Naive B cell (primary cell): ENCODE measurements at regions not wholly inside any gene's neighbourhood (a gene's known extent, or its start where the extent isn't known, plus 50 kb on each side); places are given as distances from the start of the nearest gene placed in this dataset.
"Not testable (repeated sequence)": the region's sequence is repeated elsewhere in the genome, so short reads cannot be mapped to it uniquely, and the experiment has no call there.

Experiments used
- ATAC-seq, 2 donors: fragments of 150-1000 bp; cut with Tn5 transposase; 2 replicates each; pipeline ENCODE4 v1.10.0; 2021; ENCODE audit warnings: low read depth in 2 of 2, mild to moderate bottlenecking in 2 of 2, moderate library complexity in 2 of 2
- DNase-seq: peaks from one replicate; pipeline ENCODE4 v3.0.0; 2022
- H3K27ac Mint-ChIP-seq, 6 donors: one replicate each; pipeline ENCODE4 v1.8.0; 2020 to 2022; ENCODE audit warnings: mild to moderate bottlenecking in 6 of 6, mixed read lengths in 6 of 6, moderate library complexity in 5 of 6, inconsistent platforms in 2 of 6
- H3K27me3 Mint-ChIP-seq, 3 donors: one replicate each; pipeline ENCODE4 v1.8.0; 2021 to 2022; ENCODE audit warnings: mixed read lengths in 3 of 3, mild to moderate bottlenecking in 1 of 3
- H3K36me3 Mint-ChIP-seq, 2 donors: one replicate each; pipeline ENCODE4 v1.8.0; 2020 to 2022; ENCODE audit warnings: mixed read lengths in 2 of 2, inconsistent platforms in 1 of 2, mild to moderate bottlenecking in 1 of 2
- H3K4me1 Mint-ChIP-seq, 3 donors: one replicate each; pipeline ENCODE4 v1.8.0; 2020 to 2022; ENCODE audit warnings: mixed read lengths in 3 of 3, inconsistent platforms in 1 of 3, mild to moderate bottlenecking in 1 of 3, moderate library complexity in 1 of 3
- H3K4me3 Mint-ChIP-seq, 8 donors: one replicate each; pipeline ENCODE4 v1.8.0; 2020 to 2022; ENCODE audit warnings: mild to moderate bottlenecking in 8 of 8, mixed read lengths in 8 of 8, moderate library complexity in 8 of 8, inconsistent platforms in 2 of 8
- H3K9me3 Mint-ChIP-seq, 7 donors: one replicate each; pipeline ENCODE4 v1.8.0; 2020 to 2022; ENCODE audit warnings: mixed read lengths in 7 of 7, mild to moderate bottlenecking in 5 of 7, inconsistent platforms in 2 of 7, moderate library complexity in 1 of 7

GRCh38 chr5:18607570-18607969 is 973.3 kb downstream of the TAF11L14 start:
- no peaks in the 10 kb centered on the region for H3K4me1 Mint-ChIP-seq
- H3K4me3 Mint-ChIP-seq, result no peak overlapping the region
- DNase-seq (no peak), ATAC-seq (no peak)
- H3K36me3 Mint-ChIP-seq, result no peaks in the 10 kb centered on the region
- no peak overlapping the region for H3K27ac Mint-ChIP-seq
- no peaks in the 10 kb centered on the region for H3K27me3 Mint-ChIP-seq
- H3K9me3 Mint-ChIP-seq, result peaks cover 0 to 2% (median 0%) of the 10 kb centered on the region in 7 donors

- H3K4me3 Mint-ChIP-seq, H3K27ac Mint-ChIP-seq, H3K36me3 Mint-ChIP-seq, ATAC-seq, DNase-seq, H3K27me3 Mint-ChIP-seq, H3K4me1 Mint-ChIP-seq: not testable (repeated sequence)
- peaks cover 8 to 21% (median 14%) of the 10 kb centered on the region in 7 donors for H3K9me3 Mint-ChIP-seq
Observed at GRCh38 chr5:18617191-18617590, 982.9 kb downstream of the TAF11L14 start.

GRCh38 chr5:18630458-18631045 is 996.3 kb downstream of the TAF11L14 start:
- no peak overlapping the region for H3K27ac Mint-ChIP-seq
- no peaks in the 10 kb centered on the region for H3K4me1 Mint-ChIP-seq
- H3K9me3 Mint-ChIP-seq, result peaks cover 0 to 7% (median 5%) of the 10 kb centered on the region in 7 donors
- no peak overlapping the region for H3K4me3 Mint-ChIP-seq
- DNase-seq, result no peak
- no peaks in the 10 kb centered on the region for H3K27me3 Mint-ChIP-seq
- no peaks in the 10 kb centered on the region for H3K36me3 Mint-ChIP-seq
- ATAC-seq, result no peak

GRCh38 chr5:18652404-18653215 is 1018.4 kb downstream of the TAF11L14 start:
- H3K9me3 Mint-ChIP-seq, result peaks cover 0 to 23% (median 11%) of the 10 kb centered on the region in 7 donors
- DNase-seq (no peak), ATAC-seq (no peak)
- peaks cover 0 to 8% of the 10 kb centered on the region in 2 donors for H3K36me3 Mint-ChIP-seq
- no peak overlapping the region for H3K27ac Mint-ChIP-seq
- no peaks in the 10 kb centered on the region for H3K4me1 Mint-ChIP-seq
- H3K4me3 Mint-ChIP-seq, result no peak overlapping the region
- H3K27me3 Mint-ChIP-seq, result peaks cover 0 to 6% (median 0%) of the 10 kb centered on the region in 3 donors

GRCh38 chr5:18653216-18653752 is 1019.0 kb downstream of the TAF11L14 start:
- H3K4me1 Mint-ChIP-seq, result no peaks in the 10 kb centered on the region
- peaks cover 0 to 8% of the 10 kb centered on the region in 2 donors for H3K36me3 Mint-ChIP-seq
- ATAC-seq, result no peak
- no peak overlapping the region for H3K4me3 Mint-ChIP-seq
- no peak overlapping the region for H3K27ac Mint-ChIP-seq
- peaks cover 0 to 6% (median 0%) of the 10 kb centered on the region in 3 donors for H3K27me3 Mint-ChIP-seq
- no peak for DNase-seq
- peaks cover 0 to 16% (median 9%) of the 10 kb centered on the region in 7 donors for H3K9me3 Mint-ChIP-seq

GRCh38 chr5:18660511-18660910 is 1026.3 kb downstream of the TAF11L14 start:
- no peak for DNase-seq
- Mint-ChIP-seq H3K27me3 (no peaks in the 10 kb centered on the region), H3K4me3 (no peak overlapping the region), H3K27ac (no peak overlapping the region), H3K4me1 (no peaks in the 10 kb centered on the region), H3K36me3 (no peaks in the 10 kb centered on the region), H3K9me3 (no peaks in the 10 kb centered on the region)
- no peak for ATAC-seq

- Mint-ChIP-seq H3K27me3 (no peaks in the 10 kb centered on the region), H3K4me3 (no peak overlapping the region), H3K27ac (no peak overlapping the region), H3K9me3 (no peaks in the 10 kb centered on the region), H3K4me1 (no peaks in the 10 kb centered on the region), H3K36me3 (no peaks in the 10 kb centered on the region)
- no peak for ATAC-seq
- no peak for DNase-seq
Observed at GRCh38 chr5:18662231-18662630, 1028.0 kb downstream of the TAF11L14 start.

- DNase-seq, H3K27me3 Mint-ChIP-seq, H3K36me3 Mint-ChIP-seq, H3K9me3 Mint-ChIP-seq, H3K4me3 Mint-ChIP-seq, H3K27ac Mint-ChIP-seq, ATAC-seq, H3K4me1 Mint-ChIP-seq: not testable (repeated sequence)
Observed at GRCh38 chr5:18674212-18674611, 1040.0 kb downstream of the TAF11L14 start.

GRCh38 chr5:18675041-18675440 is 1040.8 kb downstream of the TAF11L14 start:
- no peak for ATAC-seq
- Mint-ChIP-seq H3K4me1 (no peaks in the 10 kb centered on the region), H3K27ac (no peak overlapping the region), H3K36me3 (no peaks in the 10 kb centered on the region), H3K9me3 (peaks cover 0 to 10% (median 0%) of the 10 kb centered on the region in 7 donors), H3K4me3 (no peak overlapping the region), H3K27me3 (peaks cover 0 to 6% (median 0%) of the 10 kb centered on the region in 3 donors)
- no peak for DNase-seq

GRCh38 chr5:18686253-18686652 is 1052.0 kb downstream of the TAF11L14 start:
- H3K4me3 Mint-ChIP-seq, result no peak overlapping the region
- H3K4me1 Mint-ChIP-seq, result no peaks in the 10 kb centered on the region
- H3K9me3 Mint-ChIP-seq, result peaks cover 0 to 3% (median 0%) of the 10 kb centered on the region in 7 donors
- H3K36me3 Mint-ChIP-seq, result no peaks in the 10 kb centered on the region
- no peaks in the 10 kb centered on the region for H3K27me3 Mint-ChIP-seq
- no peak overlapping the region for H3K27ac Mint-ChIP-seq
- DNase-seq (no peak), ATAC-seq (no peak)

- DNase-seq (no peak), ATAC-seq (no peak)
- H3K27ac Mint-ChIP-seq, result no peak overlapping the region
- H3K27me3 Mint-ChIP-seq, result no peaks in the 10 kb centered on the region
- H3K4me1 Mint-ChIP-seq, result no peaks in the 10 kb centered on the region
- peaks cover 0 to 3% (median 0%) of the 10 kb centered on the region in 7 donors for H3K9me3 Mint-ChIP-seq
- no peak overlapping the region for H3K4me3 Mint-ChIP-seq
- H3K36me3 Mint-ChIP-seq, result no peaks in the 10 kb centered on the region
Observed at GRCh38 chr5:18687429-18687828, 1053.2 kb downstream of the TAF11L14 start.

- Mint-ChIP-seq H3K27ac (peak overlapping the region in 4 of 6 donors; percentile 19 to 52 (median 39)), H3K4me1 (peaks cover 18 to 36% (median 31%) of the 10 kb centered on the region in 3 donors), H3K4me3 (peak overlapping the region in 1 of 8 donors; percentile 30), H3K27me3 (no peaks in the 10 kb centered on the region), H3K9me3 (no peaks in the 10 kb centered on the region), H3K36me3 (no peaks in the 10 kb centered on the region)
- no peak for DNase-seq
- ATAC-seq, result no peak
Observed at GRCh38 chr5:18699681-18700080, 1065.4 kb downstream of the TAF11L14 start.

GRCh38 chr5:18702821-18703220 is 1068.6 kb downstream of the TAF11L14 start:
- H3K9me3 Mint-ChIP-seq, result no peaks in the 10 kb centered on the region
- peak overlapping the region in 3 of 6 donors; percentile 44 to 89 (median 78) for H3K27ac Mint-ChIP-seq
- ATAC-seq (no peak), DNase-seq (no peak)
- H3K4me1 Mint-ChIP-seq, result peaks cover 14 to 29% (median 25%) of the 10 kb centered on the region in 3 donors
- H3K36me3 Mint-ChIP-seq, result no peaks in the 10 kb centered on the region
- peak overlapping the region in 1 of 8 donors; percentile 50 for H3K4me3 Mint-ChIP-seq
- H3K27me3 Mint-ChIP-seq, result no peaks in the 10 kb centered on the region
